ENCODE measurements at regions not wholly inside any gene's neighbourhood (a gene's known extent, or its start where the extent isn't known, plus 50 kb on each side); places are given as distances from the start of the nearest gene placed in this dataset.

- CTCF ChIA-PET: no interaction called here
- H3K4me2 ChIP-seq: no peak overlapping the region
These were observed 644.9 kb downstream of the TECRL start for GRCh38 chr4:63764400-63764799.

DNA sequence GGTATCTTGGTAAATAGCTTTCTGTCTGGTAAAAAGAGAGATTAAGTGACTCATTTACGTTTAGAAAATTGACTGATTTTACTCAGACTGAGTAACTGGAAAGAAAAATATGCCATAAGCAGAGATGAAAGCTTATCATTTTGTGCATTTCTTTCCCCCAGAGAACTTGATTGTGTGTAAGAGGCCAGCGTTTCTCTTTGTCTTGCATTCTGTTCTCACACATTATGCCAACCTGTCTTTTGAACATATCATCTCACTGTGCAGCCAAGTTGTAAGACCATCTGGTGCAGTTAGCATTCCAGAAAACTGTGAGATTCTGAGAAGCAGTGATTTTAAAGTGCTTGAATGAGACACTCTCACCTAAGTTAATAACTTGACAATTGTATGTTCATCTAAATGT, 651.3 kb downstream of the TECRL start:
- CTCF ChIA-PET: no interaction called here
- Histone ChIP-seq H3K9me3 (no peaks in the 10 kb centered on the region), H3K4me2 (no peak overlapping the region), H3K4me1 (ENCODE audit: control insufficient read depth in 1 of 2, insufficient read depth in 2 of 2, low read depth in 1 of 2, low read length in 1 of 2) (no peaks in the 10 kb centered on the region), H3K9me2 (no peaks in the 10 kb centered on the region), H3K36me3 (replicated peaks in 1 of 2; ENCODE audit: control insufficient read depth in 1 of 2, insufficient read depth in 2 of 2, low read length in 1 of 2) (no peaks in the 10 kb centered on the region), H3K27me3 (ENCODE audit: insufficient read depth) (no peaks in the 10 kb centered on the region), H3F3A (replicated peaks; ENCODE audit: insufficient read depth) (no peaks in the 10 kb centered on the region), H3K79me2 (ENCODE audit: insufficient read depth) (no peaks in the 10 kb centered on the region), H3K4me3 (ENCODE audit: low read depth in 2 of 2, low read length in 1 of 2) (no peak overlapping the region), H4K20me1 (ENCODE audit: insufficient read depth) (no peaks in the 10 kb centered on the region), H3K27ac (ENCODE audit: low read depth in 2 of 2, low read length in 1 of 2) (no peak overlapping the region), H3K9ac (no peak overlapping the region), H2AFZ (ENCODE audit: low read depth) (no peak overlapping the region)
- POLR2A ChIA-PET: no interaction called here
- DNase-seq: no peak
- WGBS (ENCODE audit: low lambda C conversion rate): 3% methylated on average over 2 of the region's 2 CpGs
- TF ChIP-seq EZH2phosphoT487 (IDR thresholded peaks at IDR 0.05; ENCODE audit: borderline replicate concordance, low read depth) (no peak), FOXJ3 (CRISPR knock-in tag; IDR thresholded peaks at IDR 0.05) (no peak), TEAD4 (IDR thresholded peaks at IDR 0.05; ENCODE audit: borderline replicate concordance, insufficient read depth) (no peak), FOSL2 (IDR thresholded peaks at IDR 0.05; ENCODE audit: borderline replicate concordance, low read depth) (no peak), EP300 (IDR thresholded peaks at IDR 0.05; ENCODE audit: borderline replicate concordance in 1 of 2, low read depth in 1 of 2, low read length in 1 of 2) (no peak), MEF2A (IDR thresholded peaks at IDR 0.05; ENCODE audit: borderline replicate concordance, low read depth) (no peak), JUND (IDR thresholded peaks at IDR 0.05) (no peak), TCF12 (IDR thresholded peaks at IDR 0.05) (no peak)
- TF ChIP-seq, protein P1, sequence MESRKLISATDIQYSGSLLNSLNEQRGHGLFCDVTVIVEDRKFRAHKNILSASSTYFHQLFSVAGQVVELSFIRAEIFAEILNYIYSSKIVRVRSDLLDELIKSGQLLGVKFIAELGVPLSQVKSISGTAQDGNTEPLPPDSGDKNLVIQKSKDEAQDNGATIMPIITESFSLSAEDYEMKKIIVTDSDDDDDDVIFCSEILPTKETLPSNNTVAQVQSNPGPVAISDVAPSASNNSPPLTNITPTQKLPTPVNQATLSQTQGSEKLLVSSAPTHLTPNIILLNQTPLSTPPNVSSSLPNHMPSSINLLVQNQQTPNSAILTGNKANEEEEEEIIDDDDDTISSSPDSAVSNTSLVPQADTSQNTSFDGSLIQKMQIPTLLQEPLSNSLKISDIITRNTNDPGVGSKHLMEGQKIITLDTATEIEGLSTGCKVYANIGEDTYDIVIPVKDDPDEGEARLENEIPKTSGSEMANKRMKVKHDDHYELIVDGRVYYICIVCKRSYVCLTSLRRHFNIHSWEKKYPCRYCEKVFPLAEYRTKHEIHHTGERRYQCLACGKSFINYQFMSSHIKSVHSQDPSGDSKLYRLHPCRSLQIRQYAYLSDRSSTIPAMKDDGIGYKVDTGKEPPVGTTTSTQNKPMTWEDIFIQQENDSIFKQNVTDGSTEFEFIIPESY (IDR thresholded peaks at IDR 0.05; ENCODE audit: borderline replicate concordance, low read depth): no peak
- TF ChIP-seq, protein P2, sequence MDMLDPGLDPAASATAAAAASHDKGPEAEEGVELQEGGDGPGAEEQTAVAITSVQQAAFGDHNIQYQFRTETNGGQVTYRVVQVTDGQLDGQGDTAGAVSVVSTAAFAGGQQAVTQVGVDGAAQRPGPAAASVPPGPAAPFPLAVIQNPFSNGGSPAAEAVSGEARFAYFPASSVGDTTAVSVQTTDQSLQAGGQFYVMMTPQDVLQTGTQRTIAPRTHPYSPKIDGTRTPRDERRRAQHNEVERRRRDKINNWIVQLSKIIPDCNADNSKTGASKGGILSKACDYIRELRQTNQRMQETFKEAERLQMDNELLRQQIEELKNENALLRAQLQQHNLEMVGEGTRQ (IDR thresholded peaks at IDR 0.05; ENCODE audit: borderline replicate concordance, low read depth, low read length): no peak
- TF ChIP-seq, protein P3, sequence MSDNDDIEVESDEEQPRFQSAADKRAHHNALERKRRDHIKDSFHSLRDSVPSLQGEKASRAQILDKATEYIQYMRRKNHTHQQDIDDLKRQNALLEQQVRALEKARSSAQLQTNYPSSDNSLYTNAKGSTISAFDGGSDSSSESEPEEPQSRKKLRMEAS (IDR thresholded peaks at IDR 0.05; ENCODE audit: low read depth): no peak

More at GRCh38 chr4:63764400-63764799, 644.9 kb downstream of the TECRL start:
- Histone ChIP-seq H2AFZ (ENCODE audit: low read depth) (no peak overlapping the region), H3F3A (replicated peaks; ENCODE audit: insufficient read depth) (no peaks in the 10 kb centered on the region), H3K79me2 (ENCODE audit: insufficient read depth) (no peaks in the 10 kb centered on the region), H3K9ac (no peak overlapping the region), H3K4me1 (ENCODE audit: control insufficient read depth in 1 of 2, insufficient read depth in 2 of 2, low read depth in 1 of 2, low read length in 1 of 2) (no peaks in the 10 kb centered on the region), H3K4me3 (ENCODE audit: low read depth in 2 of 2, low read length in 1 of 2) (no peak overlapping the region), H3K27ac (ENCODE audit: low read depth in 2 of 2, low read length in 1 of 2) (no peak overlapping the region), H3K36me3 (replicated peaks in 1 of 2; ENCODE audit: control insufficient read depth in 1 of 2, insufficient read depth in 2 of 2, low read length in 1 of 2) (no peaks in the 10 kb centered on the region), H3K9me2 (no peaks in the 10 kb centered on the region), H3K27me3 (ENCODE audit: insufficient read depth) (no peaks in the 10 kb centered on the region), H4K20me1 (ENCODE audit: insufficient read depth) (no peaks in the 10 kb centered on the region), H3K9me3 (no peaks in the 10 kb centered on the region)
- POLR2A ChIA-PET: no interaction called here
- no peak for TF ChIP-seq YY1 (IDR thresholded peaks at IDR 0.05; ENCODE audit: low read depth)
- no peak for TF ChIP-seq MEF2A (IDR thresholded peaks at IDR 0.05; ENCODE audit: borderline replicate concordance, low read depth)
- TF ChIP-seq FOXJ3 (CRISPR knock-in tag; IDR thresholded peaks at IDR 0.05): no peak
- no peak for TF ChIP-seq FOXM1 (IDR thresholded peaks at IDR 0.05; ENCODE audit: low read depth)
- TF ChIP-seq TEAD4 (IDR thresholded peaks at IDR 0.05; ENCODE audit: borderline replicate concordance, insufficient read depth): no peak
- no peak for TF ChIP-seq RAD21 (IDR thresholded peaks at IDR 0.05; ENCODE audit: low read length)
- TF ChIP-seq FOSL2 (IDR thresholded peaks at IDR 0.05; ENCODE audit: borderline replicate concordance, low read depth): no peak
- no peak for TF ChIP-seq SIN3A (IDR thresholded peaks at IDR 0.05; ENCODE audit: borderline replicate concordance, low read depth, low read length)
- TF ChIP-seq TAF1 (IDR thresholded peaks at IDR 0.05; ENCODE audit: borderline replicate concordance, low read depth, low read length): no peak
- no peak for TF ChIP-seq ELF1 (IDR thresholded peaks at IDR 0.05)
- no peak for TF ChIP-seq RXRA (IDR thresholded peaks at IDR 0.05; ENCODE audit: borderline replicate concordance, low read depth)
- no peak for TF ChIP-seq EP300 (IDR thresholded peaks at IDR 0.05; ENCODE audit: borderline replicate concordance in 1 of 2, low read depth in 1 of 2, low read length in 1 of 2)
- no peak for TF ChIP-seq POLR2AphosphoS5 (IDR thresholded peaks at IDR 0.05; ENCODE audit: low read depth, low read length)
- TF ChIP-seq, protein P4, sequence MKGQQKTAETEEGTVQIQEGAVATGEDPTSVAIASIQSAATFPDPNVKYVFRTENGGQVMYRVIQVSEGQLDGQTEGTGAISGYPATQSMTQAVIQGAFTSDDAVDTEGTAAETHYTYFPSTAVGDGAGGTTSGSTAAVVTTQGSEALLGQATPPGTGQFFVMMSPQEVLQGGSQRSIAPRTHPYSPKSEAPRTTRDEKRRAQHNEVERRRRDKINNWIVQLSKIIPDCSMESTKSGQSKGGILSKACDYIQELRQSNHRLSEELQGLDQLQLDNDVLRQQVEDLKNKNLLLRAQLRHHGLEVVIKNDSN (IDR thresholded peaks at IDR 0.05; ENCODE audit: borderline replicate concordance, low read depth): no peak
- TF ChIP-seq CHD2 (IDR thresholded peaks at IDR 0.05; ENCODE audit: low read length, partially characterized antibody): no peak
- TF ChIP-seq SMC3 (IDR thresholded peaks at IDR 0.05; ENCODE audit: low read depth, low read length): no peak
- TF ChIP-seq, protein P5, sequence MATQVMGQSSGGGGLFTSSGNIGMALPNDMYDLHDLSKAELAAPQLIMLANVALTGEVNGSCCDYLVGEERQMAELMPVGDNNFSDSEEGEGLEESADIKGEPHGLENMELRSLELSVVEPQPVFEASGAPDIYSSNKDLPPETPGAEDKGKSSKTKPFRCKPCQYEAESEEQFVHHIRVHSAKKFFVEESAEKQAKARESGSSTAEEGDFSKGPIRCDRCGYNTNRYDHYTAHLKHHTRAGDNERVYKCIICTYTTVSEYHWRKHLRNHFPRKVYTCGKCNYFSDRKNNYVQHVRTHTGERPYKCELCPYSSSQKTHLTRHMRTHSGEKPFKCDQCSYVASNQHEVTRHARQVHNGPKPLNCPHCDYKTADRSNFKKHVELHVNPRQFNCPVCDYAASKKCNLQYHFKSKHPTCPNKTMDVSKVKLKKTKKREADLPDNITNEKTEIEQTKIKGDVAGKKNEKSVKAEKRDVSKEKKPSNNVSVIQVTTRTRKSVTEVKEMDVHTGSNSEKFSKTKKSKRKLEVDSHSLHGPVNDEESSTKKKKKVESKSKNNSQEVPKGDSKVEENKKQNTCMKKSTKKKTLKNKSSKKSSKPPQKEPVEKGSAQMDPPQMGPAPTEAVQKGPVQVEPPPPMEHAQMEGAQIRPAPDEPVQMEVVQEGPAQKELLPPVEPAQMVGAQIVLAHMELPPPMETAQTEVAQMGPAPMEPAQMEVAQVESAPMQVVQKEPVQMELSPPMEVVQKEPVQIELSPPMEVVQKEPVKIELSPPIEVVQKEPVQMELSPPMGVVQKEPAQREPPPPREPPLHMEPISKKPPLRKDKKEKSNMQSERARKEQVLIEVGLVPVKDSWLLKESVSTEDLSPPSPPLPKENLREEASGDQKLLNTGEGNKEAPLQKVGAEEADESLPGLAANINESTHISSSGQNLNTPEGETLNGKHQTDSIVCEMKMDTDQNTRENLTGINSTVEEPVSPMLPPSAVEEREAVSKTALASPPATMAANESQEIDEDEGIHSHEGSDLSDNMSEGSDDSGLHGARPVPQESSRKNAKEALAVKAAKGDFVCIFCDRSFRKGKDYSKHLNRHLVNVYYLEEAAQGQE (IDR thresholded peaks at IDR 0.05; ENCODE audit: low read depth, low read length): no peak
- TF ChIP-seq RCOR1 (IDR thresholded peaks at IDR 0.05; ENCODE audit: low read length): no peak
- no peak for TF ChIP-seq GABPA (IDR thresholded peaks at IDR 0.05; ENCODE audit: low read depth)
- no peak for TF ChIP-seq EZH2phosphoT487 (IDR thresholded peaks at IDR 0.05; ENCODE audit: borderline replicate concordance, low read depth)
- WGBS (ENCODE audit: low lambda C conversion rate): 35% methylated on average over 4 of the region's 4 CpGs
- no peak for DNase-seq
